Epithelial cell of proximal tubule (primary cell): ENCODE measurements at regions not wholly inside any gene's neighbourhood (a gene's known extent, or its start where the extent isn't known, plus 50 kb on each side); places are given as distances from the start of the nearest gene placed in this dataset.

Experiments
- DNase-seq: peaks from one replicate; pipeline ENCODE4 v3.0.0-alpha.2; 2011; ENCODE audit warnings: low read depth
- H3K4me3 ChIP-seq: 2 replicates; pipeline ENCODE4 v1.5.1; 2011; ENCODE audit warnings: low read depth, mild to moderate bottlenecking, low read length
- TF ChIP-seq, protein P1 (sequence below): conservative IDR thresholded peaks from 2 replicates; pipeline ENCODE4 v1.5.1; 2012; ENCODE audit warnings: low read depth, mild to moderate bottlenecking, low read length

GRCh38 chr17:12362853-12363455 is 302.7 kb upstream of the MYOCD start:
- no peak overlapping the region for H3K4me3 ChIP-seq
- TF ChIP-seq, protein P1, sequence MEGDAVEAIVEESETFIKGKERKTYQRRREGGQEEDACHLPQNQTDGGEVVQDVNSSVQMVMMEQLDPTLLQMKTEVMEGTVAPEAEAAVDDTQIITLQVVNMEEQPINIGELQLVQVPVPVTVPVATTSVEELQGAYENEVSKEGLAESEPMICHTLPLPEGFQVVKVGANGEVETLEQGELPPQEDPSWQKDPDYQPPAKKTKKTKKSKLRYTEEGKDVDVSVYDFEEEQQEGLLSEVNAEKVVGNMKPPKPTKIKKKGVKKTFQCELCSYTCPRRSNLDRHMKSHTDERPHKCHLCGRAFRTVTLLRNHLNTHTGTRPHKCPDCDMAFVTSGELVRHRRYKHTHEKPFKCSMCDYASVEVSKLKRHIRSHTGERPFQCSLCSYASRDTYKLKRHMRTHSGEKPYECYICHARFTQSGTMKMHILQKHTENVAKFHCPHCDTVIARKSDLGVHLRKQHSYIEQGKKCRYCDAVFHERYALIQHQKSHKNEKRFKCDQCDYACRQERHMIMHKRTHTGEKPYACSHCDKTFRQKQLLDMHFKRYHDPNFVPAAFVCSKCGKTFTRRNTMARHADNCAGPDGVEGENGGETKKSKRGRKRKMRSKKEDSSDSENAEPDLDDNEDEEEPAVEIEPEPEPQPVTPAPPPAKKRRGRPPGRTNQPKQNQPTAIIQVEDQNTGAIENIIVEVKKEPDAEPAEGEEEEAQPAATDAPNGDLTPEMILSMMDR = no peak
- no peak for DNase-seq

DNA sequence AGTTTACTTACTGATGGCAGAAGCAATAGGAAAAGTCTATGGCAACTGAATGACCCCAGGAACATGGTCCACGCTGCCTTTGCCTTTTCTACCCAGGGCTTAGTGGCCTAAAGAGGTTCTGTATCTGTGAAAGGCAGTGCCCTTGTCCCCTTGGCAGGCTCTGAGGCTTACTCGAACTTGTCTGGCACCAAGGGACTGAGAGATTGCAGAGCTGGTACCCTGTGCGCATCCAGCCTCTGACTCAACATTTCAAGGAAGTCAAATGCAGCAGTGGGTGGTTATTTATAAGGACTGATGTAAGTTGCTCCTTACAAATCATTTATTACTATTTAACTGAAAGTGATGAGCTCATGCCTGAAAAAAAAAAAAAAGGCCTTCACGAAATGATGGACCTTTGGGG is 299.9 kb upstream of the MYOCD start:
- H3K4me3 ChIP-seq = no peak overlapping the region
- TF ChIP-seq, protein P1 = no peak
- DNase-seq = no peak

GRCh38 chr17:12369065-12369464 is 296.6 kb upstream of the MYOCD start:
- TF ChIP-seq, protein P1 = no peak
- H3K4me3 ChIP-seq = no peak overlapping the region
- no peak for DNase-seq

DNA sequence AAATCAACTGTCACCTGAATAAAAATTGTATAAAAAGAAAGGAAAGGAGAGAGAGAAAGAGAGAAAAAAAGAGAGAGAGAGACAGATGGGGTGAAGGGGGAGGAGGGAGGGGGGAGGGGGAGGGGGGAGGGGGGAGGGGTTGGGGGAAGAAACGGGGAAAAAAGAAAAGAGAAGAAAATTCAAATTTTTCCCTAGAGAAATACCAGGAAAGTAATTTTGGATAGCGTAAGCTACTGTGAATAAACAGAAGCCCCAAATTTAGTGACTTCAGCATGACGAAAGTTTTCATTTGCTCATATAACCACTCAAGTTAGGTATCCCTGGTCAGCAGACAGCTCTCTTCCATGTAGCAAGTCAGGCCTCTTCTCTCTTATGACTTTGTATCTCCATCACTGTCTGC is 289.4 kb upstream of the MYOCD start:
- DNase-seq = no peak
- H3K4me3 ChIP-seq = no peak overlapping the region
- TF ChIP-seq, protein P1 = no peak

DNA sequence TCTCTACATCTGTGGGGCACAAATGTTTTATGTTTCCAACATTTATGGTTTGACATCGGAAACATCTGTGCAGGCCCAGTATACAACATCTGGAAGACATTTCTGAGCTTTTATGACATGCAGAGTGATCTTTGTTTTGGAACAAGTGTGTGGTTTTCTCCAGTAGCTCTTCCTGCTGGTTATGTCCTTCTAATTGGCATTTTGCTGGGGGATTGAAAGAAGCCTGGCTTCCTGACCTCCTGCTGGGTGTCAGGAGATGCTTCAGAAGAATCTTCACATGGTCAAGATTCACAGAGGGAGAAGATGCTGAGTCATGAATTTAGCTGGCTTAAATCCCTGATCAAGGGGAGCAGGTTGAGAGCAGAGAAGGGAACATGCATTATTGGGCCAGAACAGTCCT is 279.5 kb upstream of the MYOCD start:
- no peak for DNase-seq
- no peak overlapping the region for H3K4me3 ChIP-seq
- TF ChIP-seq, protein P1 = no peak

DNA sequence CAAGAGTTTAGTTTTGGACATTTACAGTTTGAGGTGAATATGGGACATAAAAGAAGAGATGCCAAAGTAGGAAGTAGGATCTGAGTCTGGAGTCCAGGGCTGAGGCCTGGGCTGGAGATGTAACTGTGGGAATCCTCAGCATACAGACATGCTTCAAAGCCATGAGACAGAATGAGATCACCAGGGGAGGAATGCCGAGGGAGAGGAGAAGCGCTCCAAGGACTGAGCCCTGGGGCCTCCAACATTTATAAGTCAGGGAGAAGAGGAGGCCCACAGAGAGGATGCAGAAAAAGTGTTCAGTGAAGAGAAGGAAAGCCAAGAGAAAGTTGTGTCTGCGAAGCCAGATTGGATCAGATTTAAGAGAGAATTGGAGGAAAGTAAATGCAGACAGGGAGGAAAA is 277.5 kb upstream of the MYOCD start:
- TF ChIP-seq, protein P1 = no peak
- no peak overlapping the region for H3K4me3 ChIP-seq
- no peak for DNase-seq

GRCh38 chr17:12389421-12389820 is 276.3 kb upstream of the MYOCD start:
- DNase-seq = no peak
- H3K4me3 ChIP-seq = no peak overlapping the region
- TF ChIP-seq, protein P1 = no peak
